ENCODE measurements at regions not wholly inside any gene's neighbourhood (a gene's known extent, or its start where the extent isn't known, plus 50 kb on each side); places are given as distances from the start of the nearest gene placed in this dataset.

GRCh38 chr6:103140308-103141027 is 1719.3 kb downstream of the HACE1 start:
- Histone ChIP-seq H3K9me1 (ENCODE audit: control insufficient read depth, insufficient read depth, low read length) (no peaks in the 10 kb centered on the region), H3K9ac (ENCODE audit: insufficient read depth in 1 of 2, low read depth in 2 of 2, low read length in 2 of 2) (no peak overlapping the region), H3K36me3 (ENCODE audit: control insufficient read depth, insufficient read depth, low read length) (no peaks in the 10 kb centered on the region), H3K9me3 (replicated peaks; ENCODE audit: control insufficient read depth, insufficient read depth, low read depth, low read length) (no peaks in the 10 kb centered on the region), H2AFZ (ENCODE audit: low read depth, low read length) (no peak overlapping the region), H3K27me3 (ENCODE audit: control insufficient read depth in 2 of 2, insufficient read depth in 2 of 2, low read length in 2 of 2) (no peaks in the 10 kb centered on the region), H4K20me1 (replicated peaks; ENCODE audit: control insufficient read depth, insufficient read depth, low read length) (no peaks in the 10 kb centered on the region), H3K4me2 (ENCODE audit: insufficient read depth, low read length) (no peak overlapping the region), H3K79me2 (ENCODE audit: control insufficient read depth, insufficient read depth, low read length) (no peaks in the 10 kb centered on the region), H3K4me3 (no peak overlapping the region), H3K4me1 (replicated peaks in 1 of 2; ENCODE audit: control insufficient read depth in 2 of 2, insufficient read depth in 2 of 2, low read length in 2 of 2) (no peaks in the 10 kb centered on the region), H3K27ac (ENCODE audit: extremely low read depth, low read depth, low read length) (no peak overlapping the region)
- ChIA-PET CTCF (ENCODE audit: low intra/inter-chr PET ratio) (no interaction called here), POLR2A (no interaction called here)
- no peak for DNase-seq (ENCODE audit: extremely low read depth in 1 of 4, low spot score in 3 of 4)
- no TSS peak for BruUV-seq (replicated peaks)
- TF ChIP-seq ADNP (tag; IDR thresholded peaks at IDR 0.05) (no peak), ZBTB17 (CRISPR knock-in tag; IDR thresholded peaks at IDR 0.05) (no peak), FOXM1 (IDR thresholded peaks at IDR 0.05; ENCODE audit: low read depth) (no peak), FOXM1 (CRISPR knock-in tag; IDR thresholded peaks at IDR 0.05; ENCODE audit: low read depth) (no peak)
- no peak for FAIRE-seq
- in situ Hi-C loops (cut with MboI): no loop called here
- 0% methylated on average over 4 of the region's 6 CpGs for WGBS (ENCODE audit: insufficient coverage, low coverage, missing lambda C conversion rate)
- ATAC-seq: no peak
- intact Hi-C loops (cut with micrococcal nuclease): no loop called here

DNA sequence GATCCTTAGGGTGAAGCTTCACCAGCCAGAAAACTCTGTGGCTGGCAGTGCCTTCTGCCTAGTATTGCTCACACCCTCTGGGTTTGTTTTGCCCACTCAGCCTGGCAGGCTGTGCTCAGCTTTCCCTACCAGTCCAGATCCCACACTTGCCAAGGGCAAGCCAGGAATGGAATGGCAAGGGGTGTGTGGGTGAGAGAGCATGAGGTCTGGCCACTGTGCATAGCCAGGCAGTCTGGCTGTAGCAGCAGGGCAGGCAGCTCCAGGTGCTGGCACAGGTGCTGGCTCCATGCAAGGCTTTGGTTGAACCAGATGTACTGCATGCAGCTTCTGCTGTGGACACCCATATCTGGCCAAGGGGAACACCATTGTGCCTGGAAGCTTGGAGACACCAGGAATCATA is 1720.3 kb downstream of the HACE1 start:
- Histone ChIP-seq H3K4me1 (replicated peaks in 1 of 2; ENCODE audit: control insufficient read depth in 2 of 2, insufficient read depth in 2 of 2, low read length in 2 of 2) (no peaks in the 10 kb centered on the region), H3K9me1 (ENCODE audit: control insufficient read depth, insufficient read depth, low read length) (no peaks in the 10 kb centered on the region), H3K9me3 (replicated peaks; ENCODE audit: control insufficient read depth, insufficient read depth, low read depth, low read length) (no peaks in the 10 kb centered on the region), H3K36me3 (ENCODE audit: control insufficient read depth, insufficient read depth, low read length) (no peaks in the 10 kb centered on the region), H2AFZ (ENCODE audit: low read depth, low read length) (no peak overlapping the region), H3K9ac (ENCODE audit: insufficient read depth in 1 of 2, low read depth in 2 of 2, low read length in 2 of 2) (no peak overlapping the region), H4K20me1 (replicated peaks; ENCODE audit: control insufficient read depth, insufficient read depth, low read length) (no peaks in the 10 kb centered on the region), H3K4me3 (no peak overlapping the region), H3K27ac (ENCODE audit: extremely low read depth, low read depth, low read length) (no peak overlapping the region), H3K79me2 (ENCODE audit: control insufficient read depth, insufficient read depth, low read length) (no peaks in the 10 kb centered on the region), H3K27me3 (ENCODE audit: control insufficient read depth in 2 of 2, insufficient read depth in 2 of 2, low read length in 2 of 2) (no peaks in the 10 kb centered on the region), H3K4me2 (ENCODE audit: insufficient read depth, low read length) (no peak overlapping the region)
- in situ Hi-C loops (cut with MboI): no loop called here
- intact Hi-C loops (cut with micrococcal nuclease): no loop called here
- POLR2A ChIA-PET: no interaction called here
- ATAC-seq (no peak), FAIRE-seq (no peak), DNase-seq (ENCODE audit: extremely low read depth in 1 of 4, low spot score in 3 of 4) (no peak)
- CTCF ChIA-PET (ENCODE audit: low intra/inter-chr PET ratio): no interaction called here
- no TSS peak for BruUV-seq (replicated peaks)
- TF ChIP-seq MEF2D (tag; conservative IDR thresholded peaks at IDR 0.05; ENCODE audit: low read depth): no peak
- no peak for TF ChIP-seq MYC (IDR thresholded peaks at IDR 0.05; ENCODE audit: low read depth, low read length)
- TF ChIP-seq MYC (CRISPR knock-in tag; IDR thresholded peaks at IDR 0.05; ENCODE audit: borderline replicate concordance, low read depth): no peak
- TF ChIP-seq NCOA6 (IDR thresholded peaks at IDR 0.05): no peak
- TF ChIP-seq SIRT6 (IDR thresholded peaks at IDR 0.05; ENCODE audit: low read depth, low read length): no peak
- TF ChIP-seq JUN (IDR thresholded peaks at IDR 0.05; ENCODE audit: borderline replicate concordance, low read depth, low read length): no peak
- TF ChIP-seq JUN (CRISPR knock-in tag; IDR thresholded peaks at IDR 0.05; ENCODE audit: borderline replicate concordance): no peak
- no peak for TF ChIP-seq PYGO2 (tag; IDR thresholded peaks at IDR 0.05)
- TF ChIP-seq, protein P1, sequence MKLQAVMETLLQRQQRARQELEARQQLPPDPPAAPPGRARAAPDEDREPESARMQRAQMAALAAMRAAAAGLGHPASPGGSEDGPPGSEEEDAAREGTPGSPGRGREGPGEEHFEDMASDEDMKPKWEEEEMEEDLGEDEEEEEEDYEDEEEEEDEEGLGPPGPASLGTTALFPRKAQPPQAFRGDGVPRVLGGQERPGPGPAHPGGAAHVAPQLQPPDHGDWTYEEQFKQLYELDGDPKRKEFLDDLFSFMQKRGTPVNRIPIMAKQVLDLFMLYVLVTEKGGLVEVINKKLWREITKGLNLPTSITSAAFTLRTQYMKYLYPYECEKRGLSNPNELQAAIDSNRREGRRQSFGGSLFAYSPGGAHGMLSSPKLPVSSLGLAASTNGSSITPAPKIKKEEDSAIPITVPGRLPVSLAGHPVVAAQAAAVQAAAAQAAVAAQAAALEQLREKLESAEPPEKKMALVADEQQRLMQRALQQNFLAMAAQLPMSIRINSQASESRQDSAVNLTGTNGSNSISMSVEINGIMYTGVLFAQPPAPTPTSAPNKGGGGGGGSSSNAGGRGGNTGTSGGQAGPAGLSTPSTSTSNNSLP (IDR thresholded peaks at IDR 0.05; ENCODE audit: borderline replicate concordance, low read depth, low read length): no peak
- TF ChIP-seq FOXP4 (CRISPR knock-in tag; IDR thresholded peaks at IDR 0.05; ENCODE audit: borderline replicate concordance): no peak
